ENCODE measurements at regions not wholly inside any gene's neighbourhood (a gene's known extent, or its start where the extent isn't known, plus 50 kb on each side); places are given as distances from the start of the nearest gene placed in this dataset.

DNA sequence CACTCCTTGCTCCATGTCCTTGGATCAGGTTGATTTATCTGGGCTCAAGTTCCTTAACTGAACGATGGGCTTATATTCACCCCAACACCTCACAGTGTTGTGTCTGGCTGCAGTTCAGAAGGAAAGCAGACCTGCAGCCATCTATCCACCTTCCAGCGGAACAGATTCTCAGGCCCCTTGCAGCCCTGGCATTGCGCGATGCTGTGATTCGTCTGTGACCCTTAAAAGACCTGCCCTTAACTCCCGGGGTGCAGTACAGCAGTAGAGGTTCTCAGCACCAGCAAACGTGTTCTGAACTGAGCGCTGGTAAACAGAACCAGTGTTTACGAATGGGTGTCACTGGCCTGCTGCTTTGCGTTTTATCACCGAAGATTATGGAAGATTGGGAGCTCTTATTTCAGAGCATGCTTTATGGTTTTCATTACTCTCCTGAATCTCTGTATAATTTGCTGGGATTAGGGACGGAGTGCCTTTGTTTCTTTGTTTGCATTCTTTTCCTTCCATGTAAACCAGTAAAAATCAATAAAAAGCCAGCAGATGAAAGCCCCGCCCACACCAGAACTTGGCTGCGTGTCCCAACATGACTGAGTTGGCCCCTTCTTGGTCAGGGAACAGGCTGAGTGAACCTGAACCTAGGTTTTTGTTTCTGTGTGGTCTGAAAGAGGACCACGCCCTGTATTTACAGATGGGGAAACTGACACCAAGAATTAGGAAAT lies 286.7 kb upstream of the CRY1 start:
- DNase-seq (ENCODE audit: low read depth, low spot score) = peak; percentile 55
- no peak overlapping the region for H3K4me3 ChIP-seq (ENCODE audit: low read depth, low read length)
- TF ChIP-seq, protein P1, sequence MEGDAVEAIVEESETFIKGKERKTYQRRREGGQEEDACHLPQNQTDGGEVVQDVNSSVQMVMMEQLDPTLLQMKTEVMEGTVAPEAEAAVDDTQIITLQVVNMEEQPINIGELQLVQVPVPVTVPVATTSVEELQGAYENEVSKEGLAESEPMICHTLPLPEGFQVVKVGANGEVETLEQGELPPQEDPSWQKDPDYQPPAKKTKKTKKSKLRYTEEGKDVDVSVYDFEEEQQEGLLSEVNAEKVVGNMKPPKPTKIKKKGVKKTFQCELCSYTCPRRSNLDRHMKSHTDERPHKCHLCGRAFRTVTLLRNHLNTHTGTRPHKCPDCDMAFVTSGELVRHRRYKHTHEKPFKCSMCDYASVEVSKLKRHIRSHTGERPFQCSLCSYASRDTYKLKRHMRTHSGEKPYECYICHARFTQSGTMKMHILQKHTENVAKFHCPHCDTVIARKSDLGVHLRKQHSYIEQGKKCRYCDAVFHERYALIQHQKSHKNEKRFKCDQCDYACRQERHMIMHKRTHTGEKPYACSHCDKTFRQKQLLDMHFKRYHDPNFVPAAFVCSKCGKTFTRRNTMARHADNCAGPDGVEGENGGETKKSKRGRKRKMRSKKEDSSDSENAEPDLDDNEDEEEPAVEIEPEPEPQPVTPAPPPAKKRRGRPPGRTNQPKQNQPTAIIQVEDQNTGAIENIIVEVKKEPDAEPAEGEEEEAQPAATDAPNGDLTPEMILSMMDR (IDR thresholded peaks at IDR 0.05; ENCODE audit: low read depth, low read length) = no peak
- in situ Hi-C loops (cut with HindIII; ENCODE audit: low sequenced_read_pairs) = no loop called here

DNA sequence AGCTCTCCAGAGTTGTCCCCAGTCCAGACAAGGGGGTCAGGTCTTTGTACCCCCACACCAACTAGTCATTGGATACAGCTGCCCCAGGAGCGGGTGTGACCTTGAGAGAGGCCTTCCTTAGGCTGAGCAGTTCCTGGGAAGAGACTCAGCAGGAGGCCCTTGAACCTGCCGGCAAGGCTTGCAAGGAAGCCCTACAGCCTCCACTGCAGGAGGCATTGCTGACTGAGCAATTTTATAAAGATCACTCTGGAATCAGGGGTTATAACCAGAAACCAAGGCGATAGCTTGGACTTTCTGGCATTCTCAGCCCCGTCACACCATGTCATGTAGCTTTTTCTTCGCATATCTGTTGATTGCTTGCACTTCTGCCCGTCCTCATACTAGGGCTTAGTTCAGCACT lies 291.3 kb upstream of the CRY1 start:
- in situ Hi-C loops (cut with HindIII; ENCODE audit: low sequenced_read_pairs) = no loop called here
- TF ChIP-seq, protein P1 (IDR thresholded peaks at IDR 0.05; ENCODE audit: low read depth, low read length) = no peak
- H3K4me3 ChIP-seq (ENCODE audit: low read depth, low read length) = no peak overlapping the region
- no peak for DNase-seq (ENCODE audit: low read depth, low spot score)

DNA sequence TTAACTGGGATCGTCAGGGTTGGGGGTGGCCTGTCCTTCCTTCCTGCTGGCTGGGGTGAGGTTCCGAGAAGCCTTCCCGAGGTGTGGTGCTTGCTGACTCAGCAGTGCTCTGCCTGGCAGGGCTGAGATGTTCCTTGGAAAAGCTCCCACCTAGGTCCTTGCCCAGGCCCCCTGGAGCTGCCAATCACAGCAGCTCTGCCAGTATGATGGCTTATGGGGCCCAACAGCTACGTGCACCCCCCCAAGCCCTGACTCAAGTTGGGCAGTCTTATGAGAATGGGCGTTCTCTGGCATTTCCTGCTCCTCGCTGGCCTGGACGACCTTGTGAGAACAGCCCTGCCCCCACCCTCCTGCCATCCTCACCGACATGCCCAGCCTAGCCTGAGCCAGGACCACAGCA lies 292.2 kb upstream of the CRY1 start:
- in situ Hi-C loops (cut with HindIII; ENCODE audit: low sequenced_read_pairs) = no loop called here
- TF ChIP-seq, protein P1 (IDR thresholded peaks at IDR 0.05; ENCODE audit: low read depth, low read length) = no peak
- no peak overlapping the region for H3K4me3 ChIP-seq (ENCODE audit: low read depth, low read length)
- DNase-seq (ENCODE audit: low read depth, low spot score) = peak; percentile 29

DNA sequence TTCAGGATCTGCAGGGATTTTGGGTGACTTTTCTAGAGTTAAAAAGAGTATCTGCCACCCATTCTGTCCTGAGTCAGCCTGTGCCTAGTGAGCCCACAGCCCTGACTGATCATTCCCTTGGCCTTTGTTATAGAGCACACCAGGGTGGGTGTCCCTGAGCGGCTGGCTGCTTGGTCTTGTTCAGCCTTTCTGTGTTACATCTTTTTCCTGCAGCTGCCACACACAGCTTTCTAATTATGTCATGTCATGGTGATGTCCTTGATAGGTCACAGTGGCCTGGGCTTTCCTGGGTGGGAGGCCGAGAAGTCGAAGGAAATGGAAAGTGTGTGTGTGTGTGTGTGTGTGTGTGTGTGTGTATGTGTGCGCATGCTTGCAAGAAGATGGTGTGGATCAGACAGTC lies 293.2 kb upstream of the CRY1 start:
- TF ChIP-seq, protein P1 (IDR thresholded peaks at IDR 0.05; ENCODE audit: low read depth, low read length) = no peak
- DNase-seq (ENCODE audit: low read depth, low spot score) = no peak
- no peak overlapping the region for H3K4me3 ChIP-seq (ENCODE audit: low read depth, low read length)
- in situ Hi-C loops (cut with HindIII; ENCODE audit: low sequenced_read_pairs) = no loop called here

DNA sequence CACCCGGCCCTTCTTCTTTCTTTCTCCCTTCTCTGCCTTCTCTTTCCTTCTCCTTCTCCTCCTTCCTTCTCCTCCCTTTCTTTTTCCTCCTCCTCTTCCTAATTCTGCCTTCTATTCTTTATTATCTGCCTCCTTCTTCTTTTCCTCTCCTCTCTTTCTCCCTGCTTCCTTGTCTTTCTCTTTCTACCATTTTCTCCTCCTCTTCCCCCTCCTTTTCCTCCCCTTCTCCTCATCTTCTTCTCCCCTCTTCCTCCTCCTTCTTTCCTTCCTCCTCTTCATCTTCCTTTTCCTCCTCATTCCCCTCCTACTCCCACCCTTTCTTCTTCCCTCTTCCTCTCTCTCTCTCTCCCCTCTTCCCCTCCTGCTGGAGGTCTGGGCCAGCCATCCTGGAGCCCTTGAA lies 294.9 kb upstream of the CRY1 start:
- H3K4me3 ChIP-seq (ENCODE audit: low read depth, low read length) = no peak overlapping the region
- no peak for DNase-seq (ENCODE audit: low read depth, low spot score)
- TF ChIP-seq, protein P1 (IDR thresholded peaks at IDR 0.05; ENCODE audit: low read depth, low read length) = no peak
- in situ Hi-C loops (cut with HindIII; ENCODE audit: low sequenced_read_pairs) = no loop called here

DNA sequence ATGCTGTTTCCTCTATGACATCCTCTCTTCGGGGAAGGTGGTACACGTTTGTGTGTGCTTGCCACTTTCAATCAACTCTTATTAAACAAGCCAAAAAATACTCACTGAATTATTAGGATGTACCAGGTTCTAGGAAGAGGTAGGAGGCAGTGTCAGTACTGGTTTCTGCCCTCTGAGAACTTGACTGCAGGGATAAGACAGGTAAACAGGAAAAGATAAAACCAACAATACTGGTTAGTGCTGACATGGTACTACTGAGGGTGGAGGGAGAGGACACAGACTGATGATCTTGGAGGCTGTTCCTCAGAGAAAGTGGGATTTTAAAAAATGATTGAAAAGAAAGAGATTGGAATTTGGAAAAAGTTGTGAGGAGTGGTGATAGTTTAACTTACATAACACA lies 295.2 kb upstream of the PWP1 start:
- H3K4me3 ChIP-seq (ENCODE audit: low read depth, low read length) = no peak overlapping the region
- DNase-seq (ENCODE audit: low read depth, low spot score) = no peak
- TF ChIP-seq, protein P1 (IDR thresholded peaks at IDR 0.05; ENCODE audit: low read depth, low read length) = no peak
- in situ Hi-C loops (cut with HindIII; ENCODE audit: low sequenced_read_pairs) = no loop called here

All from astrocyte of the spinal cord (primary cell).